A673 (cell line): ENCODE measurements at regions not wholly inside any gene's neighbourhood (a gene's known extent, or its start where the extent isn't known, plus 50 kb on each side); places are given as distances from the start of the nearest gene placed in this dataset.

Experiments
- BruUV-seq: library from RNA; stranded (reverse); fragments of 400-500 nt; replicated peaks from 2 replicates; lab custom pipeline; 2021; lab: Mats Ljungman, UMichigan
- CTCF ChIA-PET: fragments of 300-600 bp; sonication (Branson Sonifier 250); formaldehyde crosslinking; loops from one replicate; lab custom pipeline; 2022; ENCODE audit warnings: antibody characterized with exemption; lab: Charles Lee
- POLR2A ChIA-PET: fragments of 300-600 bp; sonication (Branson Sonifier 250); formaldehyde crosslinking; loops from one replicate; lab custom pipeline; 2022; ENCODE audit warnings: antibody characterized with exemption; ENCODE audit not compliant: low non-redundant PET; lab: Charles Lee
- DNase-seq: peaks from one replicate; pipeline ENCODE4 v3.0.0-alpha.2; 2015; ENCODE audit warnings: low spot score
- H3K27ac ChIP-seq: fragments of 200-600 bp; sonication (generic); 2 replicates; pipeline ENCODE4 v1.5.1; 2016; ENCODE audit warnings: mixed run types, low read depth, mild to moderate bottlenecking, mixed read lengths, antibody characterized with exemption, low read length; ENCODE audit not compliant: poor library complexity, severe bottlenecking
- H3K27me3 ChIP-seq: fragments of 200-600 bp; sonication (generic); replicated peaks from 2 replicates; pipeline ENCODE4 v1.6.1; 2017; ENCODE audit warnings: mixed run types, low read depth, mild to moderate bottlenecking, mixed read lengths, antibody characterized with exemption, low read length; ENCODE audit not compliant: insufficient read depth, poor library complexity
- H3K36me3 ChIP-seq: fragments of 200-600 bp; sonication (generic); 2 replicates; pipeline ENCODE4 v1.6.1; 2016; ENCODE audit warnings: mixed run types, mild to moderate bottlenecking, mixed read lengths, antibody characterized with exemption, low read length; ENCODE audit not compliant: insufficient read depth, poor library complexity, severe bottlenecking
- H3K4me1 ChIP-seq: fragments of 200-600 bp; sonication (generic); 2 replicates; pipeline ENCODE4 v1.6.1; 2017; ENCODE audit warnings: mixed run types, mild to moderate bottlenecking, mixed read lengths, antibody characterized with exemption, low read length; ENCODE audit not compliant: insufficient read depth, poor library complexity, severe bottlenecking
- H3K4me3 ChIP-seq: fragments of 200-600 bp; sonication (generic); 2 replicates; pipeline ENCODE4 v1.5.1; 2016; ENCODE audit warnings: low read depth, mixed run types, mild to moderate bottlenecking, mixed read lengths, low read length; ENCODE audit not compliant: poor library complexity, severe bottlenecking
- H3K9me3 ChIP-seq: fragments of 200-600 bp; sonication (generic); 2 replicates; pipeline ENCODE4 v1.6.1; 2016; ENCODE audit warnings: mixed run types, low read depth, mild to moderate bottlenecking, mixed read lengths, antibody characterized with exemption, low read length; ENCODE audit not compliant: poor library complexity, severe bottlenecking
- CTCF ChIP-seq: fragments of 300-800, 200-600 bp; sonication (generic); conservative IDR thresholded peaks from 2 replicates; pipeline ENCODE4 v1.5.1; 2017; ENCODE audit warnings: low read depth, mild to moderate bottlenecking, antibody characterized with exemption, low read length, moderate library complexity, mixed read lengths
- EZH2 ChIP-seq: fragments of 200-600 bp; sonication (generic); IDR thresholded peaks from 2 replicates; pipeline ENCODE4 v1.6.1; 2017; ENCODE audit warnings: borderline replicate concordance, low read depth, mild to moderate bottlenecking, mixed read lengths, antibody characterized with exemption, low read length; ENCODE audit not compliant: poor library complexity, severe bottlenecking
- intact Hi-C: fragments of 100-400 bp; cut with micrococcal nuclease; formaldehyde crosslinking; loops from one replicate; pipeline ENCODE4 v1.10.0; 2022; ENCODE audit not compliant: unreplicated experiment

- H3K9me3 ChIP-seq: no peaks in the 10 kb centered on the region
- TF ChIP-seq EZH2 (no peak), CTCF (no peak)
- H3K36me3 ChIP-seq: no peaks in the 10 kb centered on the region
- DNase-seq: no peak
- H3K27me3 ChIP-seq: no peaks in the 10 kb centered on the region
- H3K27ac ChIP-seq: no peak overlapping the region
- no peaks in the 10 kb centered on the region for H3K4me1 ChIP-seq
- no peak overlapping the region for H3K4me3 ChIP-seq
- intact Hi-C loops: no loop called here
- ChIA-PET CTCF (no interaction called here), POLR2A (no interaction called here)
- BruUV-seq: no TSS peak
These were observed 998.7 kb downstream of the NCAM2 start for GRCh38 chr21:21996891-21997290.

- CTCF ChIA-PET: no interaction called here
These were observed 999.5 kb downstream of the NCAM2 start for GRCh38 chr21:21997390-21998333.

DNA sequence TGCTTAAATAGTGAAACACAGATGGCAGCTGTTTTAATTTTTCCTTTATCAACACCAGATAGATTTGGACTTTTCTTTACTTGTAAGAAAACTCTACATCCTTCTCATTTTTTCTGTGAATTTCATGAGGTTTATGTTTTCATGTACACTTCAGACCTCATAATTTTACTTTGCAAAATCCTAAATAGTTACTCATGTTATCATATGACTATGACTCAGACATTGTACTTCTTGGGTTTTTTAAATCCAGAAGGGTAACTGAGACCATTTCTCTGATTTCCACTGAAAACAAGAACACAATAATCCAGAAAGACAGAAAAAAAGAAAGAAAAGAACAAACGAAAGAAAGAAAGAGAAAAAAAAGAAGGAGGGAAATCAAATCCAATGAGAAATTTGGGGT, 1021.6 kb downstream of the NCAM2 start:
- Histone ChIP-seq H3K27me3 (no peaks in the 10 kb centered on the region), H3K27ac (no peak overlapping the region), H3K36me3 (no peaks in the 10 kb centered on the region), H3K4me1 (no peaks in the 10 kb centered on the region), H3K4me3 (no peak overlapping the region), H3K9me3 (peaks cover 3% of the 10 kb centered on the region)
- no peak for DNase-seq
- CTCF ChIA-PET: no interaction called here
- no peak for TF ChIP-seq EZH2
- no peak for TF ChIP-seq CTCF
- intact Hi-C loops: no loop called here
- BruUV-seq: no TSS peak
- POLR2A ChIA-PET: no interaction called here

More at GRCh38 chr21:21997390-21998333, 999.5 kb downstream of the NCAM2 start:
- DNase-seq: peak; percentile 77
- no TSS peak for BruUV-seq
- Histone ChIP-seq H3K36me3 (no peaks in the 10 kb centered on the region), H3K4me3 (no peak overlapping the region), H3K9me3 (no peaks in the 10 kb centered on the region), H3K4me1 (no peaks in the 10 kb centered on the region), H3K27me3 (no peaks in the 10 kb centered on the region), H3K27ac (no peak overlapping the region)
- TF ChIP-seq EZH2 (no peak), CTCF (no peak)
- intact Hi-C loops: no loop called here
- POLR2A ChIA-PET: no interaction called here
